ENCODE measurements at regions not wholly inside any gene's neighbourhood (a gene's known extent, or its start where the extent isn't known, plus 50 kb on each side); places are given as distances from the start of the nearest gene placed in this dataset.

DNA sequence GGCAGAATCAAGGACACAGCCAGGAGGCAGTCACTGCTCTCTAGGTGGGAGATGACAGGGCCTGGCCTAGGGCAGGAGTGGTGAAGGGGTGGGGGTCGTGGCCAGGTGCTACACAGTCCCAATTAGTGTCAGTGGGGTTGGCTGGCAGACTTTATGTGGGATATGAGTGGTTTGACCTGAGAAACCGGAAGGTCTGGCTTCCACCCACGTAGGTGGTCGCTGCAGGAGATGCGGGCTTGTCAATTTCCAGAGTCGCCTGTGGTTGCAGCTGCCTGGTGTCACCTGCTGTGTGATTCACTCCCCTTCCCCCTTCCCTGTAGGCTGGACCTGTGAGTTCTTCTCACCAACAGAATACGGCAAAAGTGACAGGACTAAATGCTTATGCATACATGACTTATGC, 124.3 kb downstream of the KLF6 start:
- TF ChIP-seq POLR2A (IDR thresholded peaks at IDR 0.05) (no peak), CTCF (IDR thresholded peaks at IDR 0.05) (no peak)
- intact Hi-C loops (cut with DNase I; ENCODE audit: low total_unique reads) = no loop called here
- no peaks in the 10 kb centered on the region for H3K36me3 ChIP-seq
- H3K4me1 ChIP-seq = no peaks in the 10 kb centered on the region
- no peak for DNase-seq
- no peaks in the 10 kb centered on the region for H3K27me3 ChIP-seq
- no peak overlapping the region for H3K27ac ChIP-seq
- no peak overlapping the region for H3K4me3 ChIP-seq
- H3K9me3 ChIP-seq = no peaks in the 10 kb centered on the region

- TF ChIP-seq CTCF (IDR thresholded peaks at IDR 0.05) (no peak), POLR2A (IDR thresholded peaks at IDR 0.05) (no peak)
- no peak overlapping the region for H3K4me3 ChIP-seq
- no peaks in the 10 kb centered on the region for H3K36me3 ChIP-seq
- H3K27me3 ChIP-seq = no peaks in the 10 kb centered on the region
- H3K4me1 ChIP-seq = no peaks in the 10 kb centered on the region
- intact Hi-C loops (cut with DNase I; ENCODE audit: low total_unique reads) = no loop called here
- no peak for DNase-seq
- no peaks in the 10 kb centered on the region for H3K9me3 ChIP-seq
- no peak overlapping the region for H3K27ac ChIP-seq
Measured at GRCh38 chr10:3659203-3659917, 125.6 kb downstream of the KLF6 start.

DNA sequence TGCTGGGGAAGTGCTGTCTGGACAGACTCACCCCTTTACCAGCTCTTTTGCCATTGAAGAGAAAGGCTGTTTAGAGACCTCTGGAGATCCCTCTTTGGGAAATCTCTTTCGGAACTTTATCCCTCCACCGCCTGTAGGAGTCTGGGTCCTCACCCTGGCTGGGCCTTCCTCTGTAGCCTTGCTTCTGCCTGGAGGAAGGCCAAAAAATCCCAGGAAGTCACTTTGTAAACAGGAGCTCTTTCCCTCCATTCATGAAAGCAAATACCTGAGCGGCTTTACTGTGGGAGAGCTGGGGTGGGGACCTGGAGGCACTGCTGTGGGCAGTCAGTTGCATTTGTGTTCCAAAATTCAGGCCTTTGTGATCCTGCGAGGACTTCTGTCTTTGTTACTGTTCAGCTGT, 126.2 kb downstream of the KLF6 start:
- Histone ChIP-seq H3K4me1 (no peaks in the 10 kb centered on the region), H3K36me3 (no peaks in the 10 kb centered on the region), H3K4me3 (no peak overlapping the region), H3K9me3 (no peaks in the 10 kb centered on the region), H3K27me3 (no peaks in the 10 kb centered on the region), H3K27ac (no peak overlapping the region)
- intact Hi-C loops (cut with DNase I; ENCODE audit: low total_unique reads) = no loop called here
- TF ChIP-seq POLR2A (IDR thresholded peaks at IDR 0.05) = no peak
- no peak for DNase-seq

- intact Hi-C loops (cut with DNase I; ENCODE audit: low total_unique reads) = no loop called here
- no peaks in the 10 kb centered on the region for H3K4me1 ChIP-seq
- H3K9me3 ChIP-seq = no peaks in the 10 kb centered on the region
- H3K4me3 ChIP-seq = no peak overlapping the region
- TF ChIP-seq POLR2A (IDR thresholded peaks at IDR 0.05) (no peak), CTCF (IDR thresholded peaks at IDR 0.05) (no peak)
- no peak overlapping the region for H3K27ac ChIP-seq
- DNase-seq = no peak
- H3K36me3 ChIP-seq = no peaks in the 10 kb centered on the region
- no peaks in the 10 kb centered on the region for H3K27me3 ChIP-seq
Measured at GRCh38 chr10:3656214-3656613, 128.8 kb downstream of the KLF6 start.

DNA sequence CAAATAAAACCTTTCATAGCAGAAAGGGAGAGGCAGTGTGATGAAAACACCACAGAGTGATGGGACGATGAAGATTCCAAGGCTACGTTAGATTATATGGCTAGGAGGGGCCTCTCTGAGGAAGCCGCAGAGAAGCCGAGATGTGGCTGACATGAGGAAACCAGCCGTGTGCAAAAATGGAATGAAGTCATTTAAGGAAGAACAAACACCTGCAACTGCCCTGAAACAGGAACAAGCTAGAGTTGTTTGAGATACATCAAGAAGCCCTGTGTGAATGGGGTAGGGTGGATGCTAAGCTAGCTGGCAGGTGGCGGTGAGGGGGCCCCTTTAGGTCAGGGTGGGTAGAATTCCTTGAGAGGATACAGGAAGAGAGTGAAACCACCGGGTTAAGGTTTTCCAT, 129.5 kb downstream of the KLF6 start:
- Histone ChIP-seq H3K36me3 (no peaks in the 10 kb centered on the region), H3K27ac (no peak overlapping the region), H3K4me3 (no peak overlapping the region), H3K9me3 (no peaks in the 10 kb centered on the region), H3K27me3 (no peaks in the 10 kb centered on the region), H3K4me1 (no peaks in the 10 kb centered on the region)
- TF ChIP-seq CTCF (IDR thresholded peaks at IDR 0.05) (no peak), POLR2A (IDR thresholded peaks at IDR 0.05) (no peak)
- DNase-seq = no peak
- intact Hi-C loops (cut with DNase I; ENCODE audit: low total_unique reads) = no loop called here

GRCh38 chr10:3654980-3655379, 130.0 kb downstream of the KLF6 start:
- intact Hi-C loops (cut with DNase I; ENCODE audit: low total_unique reads) = no loop called here

More at GRCh38 chr10:3654980-3655379, 130.0 kb downstream of the KLF6 start:
- TF ChIP-seq CTCF (IDR thresholded peaks at IDR 0.05) = no peak
- no peak for TF ChIP-seq POLR2A (IDR thresholded peaks at IDR 0.05)
- no peak for DNase-seq
- Histone ChIP-seq H3K27me3 (no peaks in the 10 kb centered on the region), H3K4me3 (no peak overlapping the region), H3K27ac (no peak overlapping the region), H3K36me3 (no peaks in the 10 kb centered on the region), H3K9me3 (no peaks in the 10 kb centered on the region), H3K4me1 (no peaks in the 10 kb centered on the region)
